Hippocampal formation (tissue), 2 donors: ENCODE measurements at regions not wholly inside any gene's neighbourhood (a gene's known extent, or its start where the extent isn't known, plus 50 kb on each side); places are given as distances from the start of the nearest gene placed in this dataset.

Source experiments
- DNase-seq, 2 donors: peaks; one replicate each; lab custom pipeline; 2025; lab: John Stamatoyannopoulos, UW

GRCh38 chr7:54810401-54810800, 51.4 kb upstream of the SEC61G start:
- DNase-seq: no peak

GRCh38 chr7:54811041-54811845, 52.2 kb upstream of the SEC61G start:
- DNase-seq: no peak

GRCh38 chr7:54811846-54812254, 52.8 kb upstream of the SEC61G start:
- DNase-seq: no peak

GRCh38 chr7:54812756-54813322, 53.8 kb upstream of the SEC61G start:
- no peak for DNase-seq

GRCh38 chr7:54813398-54813797, 54.4 kb upstream of the SEC61G start:
- DNase-seq: no peak

- no peak for DNase-seq
Measured at GRCh38 chr7:54814401-54814800, 55.4 kb upstream of the SEC61G start.

GRCh38 chr7:54817152-54817551, 58.1 kb upstream of the SEC61G start:
- DNase-seq: no peak

- DNase-seq: peak in 1 of 2 donors; percentile 26
Measured at GRCh38 chr7:54823776-54824175, 64.8 kb upstream of the SEC61G start.

- no peak for DNase-seq
Measured at GRCh38 chr7:54824655-54825054, 65.6 kb upstream of the SEC61G start.

GRCh38 chr7:54825368-54825767, 66.4 kb upstream of the SEC61G start:
- DNase-seq: no peak

- DNase-seq: no peak
Measured at GRCh38 chr7:54827734-54828133, 68.7 kb upstream of the SEC61G start.

- no peak for DNase-seq
Measured at GRCh38 chr7:54831046-54831643, 72.1 kb upstream of the SEC61G start.

- no peak for DNase-seq
Measured at GRCh38 chr7:54831644-54832095, 72.7 kb upstream of the SEC61G start.

GRCh38 chr7:54833001-54833467, 74.0 kb upstream of the SEC61G start:
- no peak for DNase-seq

- no peak for DNase-seq
Measured at GRCh38 chr7:54837168-54837567, 78.2 kb upstream of the SEC61G start.

GRCh38 chr7:54837761-54838160, 78.8 kb upstream of the SEC61G start:
- DNase-seq: no peak

GRCh38 chr7:54838175-54838910, 79.3 kb upstream of the SEC61G start:
- no peak for DNase-seq

GRCh38 chr7:54839575-54840213, 80.7 kb upstream of the SEC61G start:
- DNase-seq: peak in 1 of 2 donors; percentile 15

GRCh38 chr7:54841772-54842697, 83.0 kb upstream of the SEC61G start:
- no peak for DNase-seq

GRCh38 chr7:54843841-54844355, 84.9 kb upstream of the SEC61G start:
- DNase-seq: no peak
